ENCODE measurements at regions not wholly inside any gene's neighbourhood (a gene's known extent, or its start where the extent isn't known, plus 50 kb on each side); places are given as distances from the start of the nearest gene placed in this dataset.

- TF ChIP-seq CTCF (IDR thresholded peaks at IDR 0.05): no peak
- TF ChIP-seq POLR2AphosphoS5 (IDR thresholded peaks at IDR 0.05): no peak
Measured at GRCh38 chr20:24102290-24102689, 113.7 kb upstream of the GGTLC1 start.
